ENCODE measurements at regions not wholly inside any gene's neighbourhood (a gene's known extent, or its start where the extent isn't known, plus 50 kb on each side); places are given as distances from the start of the nearest gene placed in this dataset.

DNA sequence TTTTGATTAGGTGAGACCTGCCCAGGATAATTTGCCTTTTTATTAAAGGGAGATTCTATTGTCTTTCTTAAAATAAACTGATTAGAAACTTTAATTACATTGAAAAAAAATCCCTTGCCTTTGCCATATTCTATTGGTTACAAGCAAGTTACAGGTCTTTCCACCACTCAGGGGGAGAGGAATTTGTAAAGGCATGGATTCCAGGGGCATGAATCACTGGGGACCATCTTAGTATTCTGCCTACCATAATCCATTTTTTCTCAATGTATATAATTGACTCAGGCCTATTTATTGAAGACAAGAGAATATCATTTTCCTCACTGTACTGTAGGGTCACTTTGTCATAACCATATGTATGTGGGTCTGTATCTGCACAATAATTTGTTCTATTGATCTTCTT lies 124.3 kb upstream of the PDE4B start:
- no peak overlapping the region for H2AFZ ChIP-seq (ENCODE audit: low read length)
- no peak overlapping the region for H3K4me3 ChIP-seq (ENCODE audit: low read depth, low read length, poor library complexity, severe bottlenecking)
- ChIA-PET POLR2A (no interaction called here), CTCF (ENCODE audit: unreplicated experiment) (no interaction called here)
- H3K4me1 ChIP-seq (ENCODE audit: insufficient read depth, low read length, poor library complexity, severe bottlenecking) = no peaks in the 10 kb centered on the region
- no peak overlapping the region for H3K27ac ChIP-seq (ENCODE audit: low read depth, low read length, poor library complexity, severe bottlenecking)
- no peaks in the 10 kb centered on the region for H3K79me2 ChIP-seq (ENCODE audit: insufficient read depth, low read depth, low read length)
- H4K20me1 ChIP-seq (ENCODE audit: insufficient read depth, low read length) = no peaks in the 10 kb centered on the region
- intact Hi-C loops (cut with micrococcal nuclease; ENCODE audit: unreplicated experiment) = no loop called here
- DNase-seq (ENCODE audit: low spot score) = no peak
- H3K9me2 ChIP-seq (ENCODE audit: insufficient read depth, low read length) = no peaks in the 10 kb centered on the region
- BruUV-seq (replicated peaks) = no TSS peak
- H3K9me3 ChIP-seq (ENCODE audit: low read length) = no peaks in the 10 kb centered on the region
- no peaks in the 10 kb centered on the region for H3K36me3 ChIP-seq (ENCODE audit: insufficient read depth, low read length)
- TF ChIP-seq, protein P1, sequence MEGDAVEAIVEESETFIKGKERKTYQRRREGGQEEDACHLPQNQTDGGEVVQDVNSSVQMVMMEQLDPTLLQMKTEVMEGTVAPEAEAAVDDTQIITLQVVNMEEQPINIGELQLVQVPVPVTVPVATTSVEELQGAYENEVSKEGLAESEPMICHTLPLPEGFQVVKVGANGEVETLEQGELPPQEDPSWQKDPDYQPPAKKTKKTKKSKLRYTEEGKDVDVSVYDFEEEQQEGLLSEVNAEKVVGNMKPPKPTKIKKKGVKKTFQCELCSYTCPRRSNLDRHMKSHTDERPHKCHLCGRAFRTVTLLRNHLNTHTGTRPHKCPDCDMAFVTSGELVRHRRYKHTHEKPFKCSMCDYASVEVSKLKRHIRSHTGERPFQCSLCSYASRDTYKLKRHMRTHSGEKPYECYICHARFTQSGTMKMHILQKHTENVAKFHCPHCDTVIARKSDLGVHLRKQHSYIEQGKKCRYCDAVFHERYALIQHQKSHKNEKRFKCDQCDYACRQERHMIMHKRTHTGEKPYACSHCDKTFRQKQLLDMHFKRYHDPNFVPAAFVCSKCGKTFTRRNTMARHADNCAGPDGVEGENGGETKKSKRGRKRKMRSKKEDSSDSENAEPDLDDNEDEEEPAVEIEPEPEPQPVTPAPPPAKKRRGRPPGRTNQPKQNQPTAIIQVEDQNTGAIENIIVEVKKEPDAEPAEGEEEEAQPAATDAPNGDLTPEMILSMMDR (conservative IDR thresholded peaks at IDR 0.05; ENCODE audit: low read length) = no peak
- no peak for TF ChIP-seq EZH2phosphoT487 (IDR thresholded peaks at IDR 0.05; ENCODE audit: borderline replicate concordance, low read depth, low read length)
- no peak overlapping the region for H3K4me2 ChIP-seq (ENCODE audit: low read length)

DNA sequence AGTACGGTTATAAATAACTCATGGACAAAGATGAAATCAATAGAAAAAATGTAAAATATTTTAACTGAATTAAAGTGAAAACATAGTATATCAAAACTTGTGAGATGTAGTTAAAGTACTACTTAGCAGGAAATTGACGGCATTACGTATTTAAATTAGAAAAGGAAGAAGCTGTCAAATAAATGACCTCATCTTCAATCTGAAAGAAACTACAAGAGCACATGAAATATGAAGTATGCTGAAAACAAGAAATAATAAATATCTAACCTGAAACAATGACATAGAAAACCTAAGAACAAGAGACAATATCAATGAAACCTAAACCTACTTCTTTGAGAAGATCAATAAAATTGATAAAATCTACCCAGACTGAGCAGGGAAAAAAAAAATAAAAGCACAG lies 122.2 kb upstream of the PDE4B start:
- Histone ChIP-seq H3K4me2 (ENCODE audit: low read length) (no peak overlapping the region), H2AFZ (ENCODE audit: low read length) (no peak overlapping the region), H3K9me2 (ENCODE audit: insufficient read depth, low read length) (no peaks in the 10 kb centered on the region), H4K20me1 (ENCODE audit: insufficient read depth, low read length) (no peaks in the 10 kb centered on the region), H3K79me2 (ENCODE audit: insufficient read depth, low read depth, low read length) (no peaks in the 10 kb centered on the region), H3K36me3 (ENCODE audit: insufficient read depth, low read length) (no peaks in the 10 kb centered on the region), H3K4me3 (ENCODE audit: low read depth, low read length, poor library complexity, severe bottlenecking) (no peak overlapping the region), H3K27ac (ENCODE audit: low read depth, low read length, poor library complexity, severe bottlenecking) (no peak overlapping the region), H3K4me1 (ENCODE audit: insufficient read depth, low read length, poor library complexity, severe bottlenecking) (no peaks in the 10 kb centered on the region), H3K9me3 (ENCODE audit: low read length) (no peaks in the 10 kb centered on the region)
- TF ChIP-seq, protein P1 (conservative IDR thresholded peaks at IDR 0.05; ENCODE audit: low read length) = no peak
- no peak for TF ChIP-seq EZH2phosphoT487 (IDR thresholded peaks at IDR 0.05; ENCODE audit: borderline replicate concordance, low read depth, low read length)
- ChIA-PET CTCF (ENCODE audit: unreplicated experiment) (no interaction called here), POLR2A (no interaction called here)
- intact Hi-C loops (cut with micrococcal nuclease; ENCODE audit: unreplicated experiment) = no loop called here
- DNase-seq (ENCODE audit: low spot score) = no peak
- BruUV-seq (replicated peaks) = no TSS peak

DNA sequence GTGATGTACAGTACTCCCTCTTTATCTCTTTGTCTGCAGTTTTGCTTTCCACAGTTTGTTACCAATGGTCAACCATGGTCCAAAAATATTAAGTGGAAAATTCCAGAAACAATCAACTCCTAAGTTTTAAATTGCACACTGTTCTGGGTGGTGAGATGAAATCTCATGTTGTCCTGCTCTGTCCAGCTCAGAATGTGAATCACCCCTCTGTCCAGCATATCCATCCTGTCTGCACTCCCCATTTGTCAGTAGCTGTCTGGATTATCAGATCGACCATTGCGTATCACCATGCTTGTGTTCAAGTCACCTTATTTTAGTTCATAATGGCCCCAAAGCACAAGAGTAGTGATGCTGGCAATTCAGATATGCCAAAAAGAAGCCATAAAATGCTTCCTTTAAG lies 118.2 kb upstream of the PDE4B start:
- no TSS peak for BruUV-seq (replicated peaks)
- Histone ChIP-seq H3K9me2 (ENCODE audit: insufficient read depth, low read length) (no peaks in the 10 kb centered on the region), H3K27ac (ENCODE audit: low read depth, low read length, poor library complexity, severe bottlenecking) (no peak overlapping the region), H3K4me1 (ENCODE audit: insufficient read depth, low read length, poor library complexity, severe bottlenecking) (no peaks in the 10 kb centered on the region), H3K9me3 (ENCODE audit: low read length) (no peaks in the 10 kb centered on the region), H3K36me3 (ENCODE audit: insufficient read depth, low read length) (no peaks in the 10 kb centered on the region), H3K4me3 (ENCODE audit: low read depth, low read length, poor library complexity, severe bottlenecking) (no peak overlapping the region), H4K20me1 (ENCODE audit: insufficient read depth, low read length) (no peaks in the 10 kb centered on the region), H3K4me2 (ENCODE audit: low read length) (no peak overlapping the region), H2AFZ (ENCODE audit: low read length) (no peak overlapping the region), H3K79me2 (ENCODE audit: insufficient read depth, low read depth, low read length) (no peaks in the 10 kb centered on the region)
- intact Hi-C loops (cut with micrococcal nuclease; ENCODE audit: unreplicated experiment) = no loop called here
- DNase-seq (ENCODE audit: low spot score) = no peak
- TF ChIP-seq, protein P1 (conservative IDR thresholded peaks at IDR 0.05; ENCODE audit: low read length) = no peak
- TF ChIP-seq EZH2phosphoT487 (IDR thresholded peaks at IDR 0.05; ENCODE audit: borderline replicate concordance, low read depth, low read length) = no peak
- POLR2A ChIA-PET = no interaction called here
- CTCF ChIA-PET (ENCODE audit: unreplicated experiment) = no interaction called here
